GM12878 (cell line): ENCODE measurements at regions not wholly inside any gene's neighbourhood (a gene's known extent, or its start where the extent isn't known, plus 50 kb on each side); places are given as distances from the start of the nearest gene placed in this dataset.

Experiments
- ATAC-seq: fragments of 200-7000 bp; cut with Tn5 transposase; 3 replicates; pipeline ENCODE4 v1.9.1; 2020; ENCODE audit warnings: mild to moderate bottlenecking, moderate library complexity
- BruUV-seq: library from RNA; stranded (reverse); fragments of 400-500 nt; replicated peaks from 2 replicates; lab custom pipeline; 2021; lab: Mats Ljungman, UMichigan
- CTCF ChIA-PET: fragments of 300-600 bp; sonication (Branson Sonifier 250); formaldehyde crosslinking; extraction: SDS; loops from one replicate; lab custom pipeline; 2021; ENCODE audit warnings: inconsistent platforms; lab: Yijun Ruan, JAX
- POLR2A ChIA-PET: fragments of 350-600 bp; formaldehyde crosslinking; extraction: SDS; loops from one replicate; lab custom pipeline; 2021; ENCODE audit warnings: inconsistent platforms; lab: Charles Lee
- RAD21 ChIA-PET: fragments of 300-600 bp; sonication (Branson Sonifier 250); formaldehyde crosslinking; loops from one replicate; lab custom pipeline; 2023; ENCODE audit warnings: antibody characterized with exemption; ENCODE audit not compliant: unreplicated experiment; lab: Charles Lee
- SMC1A ChIA-PET: fragments of 300-600 bp; sonication (Branson Sonifier 250); formaldehyde crosslinking; loops from one replicate; lab custom pipeline; 2023; ENCODE audit not compliant: unreplicated experiment, uncharacterized antibody; lab: Charles Lee
- DNase-seq: peaks from one replicate; pipeline ENCODE4 v3.0.0-alpha.2; 2011; ENCODE audit warnings: low read depth, low spot score
- FAIRE-seq: peaks from 3 replicates; lab custom pipeline; 2011; peaks lifted over from hg19 to GRCh38; lab: Jason Lieb, UNC
- H2AFZ ChIP-seq: 2 replicates; pipeline ENCODE4 v1.6.0; 2011; ENCODE audit warnings: low read depth, low read length, control low read depth; ENCODE audit not compliant: control insufficient read depth
- H3K27ac ChIP-seq: 2 replicates; pipeline ENCODE4 v1.5.1; 2011; ENCODE audit warnings: control low read depth; ENCODE audit not compliant: control insufficient read depth, insufficient read depth
- H3K27me3 ChIP-seq, 2 experiments: replicated peaks in 1 of 2; 2 replicates each; pipeline versions ENCODE4 v1.6.0 to v1.6.1; 2011; ENCODE audit warnings: low read length in 1 of 2; ENCODE audit not compliant: control insufficient read depth in 2 of 2, insufficient read depth in 2 of 2
- H3K36me3 ChIP-seq, 2 experiments: 2 replicates each; pipeline ENCODE4 v1.5.1; 2011; ENCODE audit warnings: low read length in 1 of 2; ENCODE audit not compliant: control insufficient read depth in 2 of 2, insufficient read depth in 2 of 2
- H3K4me1 ChIP-seq: 2 replicates; pipeline ENCODE4 v1.6.1; 2011; ENCODE audit warnings: mild to moderate bottlenecking, low read length, moderate library complexity, mixed read lengths; ENCODE audit not compliant: control insufficient read depth, insufficient read depth
- H3K4me2 ChIP-seq: 2 replicates; pipeline ENCODE4 v1.6.0; 2011; ENCODE audit warnings: control low read depth; ENCODE audit not compliant: control insufficient read depth, insufficient read depth
- H3K4me3 ChIP-seq: fragments of 200-600 bp; sonication (generic); 2 replicates; pipeline ENCODE4 v1.5.1; 2016
- H3K79me2 ChIP-seq: 2 replicates; pipeline ENCODE4 v1.6.0; 2011; ENCODE audit warnings: low read length; ENCODE audit not compliant: control insufficient read depth, insufficient read depth
- H3K9ac ChIP-seq: 2 replicates; pipeline ENCODE4 v1.8.0; 2011; ENCODE audit warnings: low read length, control low read depth, mixed read lengths; ENCODE audit not compliant: control insufficient read depth, insufficient read depth
- H3K9me3 ChIP-seq: replicated peaks from 3 replicates; pipeline ENCODE4 v1.5.1; 2011; ENCODE audit warnings: mild to moderate bottlenecking, low read length; ENCODE audit not compliant: control insufficient read depth, insufficient read depth
- H4K20me1 ChIP-seq: 2 replicates; pipeline ENCODE4 v1.6.0; 2011; ENCODE audit not compliant: control insufficient read depth, insufficient read depth
- CBFB ChIP-seq: IDR thresholded peaks from 2 replicates; pipeline ENCODE4 v1.6.1; 2016; ENCODE audit warnings: antibody characterized with exemption, low read depth
- E2F8 ChIP-seq: fragments of 450-650 bp; IDR thresholded peaks from 2 replicates; pipeline ENCODE4 v1.6.1; 2018; ENCODE audit warnings: mild to moderate bottlenecking, low read depth, moderate library complexity; ENCODE audit not compliant: partially characterized antibody
- HCFC1 ChIP-seq: fragments of 150-350 bp; IDR thresholded peaks from 2 replicates; pipeline ENCODE4 v1.6.1; 2014; ENCODE audit warnings: low read length
- KAT2A ChIP-seq: conservative IDR thresholded peaks from 2 replicates; pipeline ENCODE4 v1.6.1; 2011; ENCODE audit warnings: low read depth, low read length; ENCODE audit not compliant: control insufficient read depth
- MYC ChIP-seq: IDR thresholded peaks from 2 replicates; pipeline ENCODE4 v1.6.1; 2011; ENCODE audit warnings: mild to moderate bottlenecking, low read length, moderate library complexity, inconsistent platforms; ENCODE audit not compliant: insufficient read depth, insufficient replicate concordance, insufficient read length, severe bottlenecking
- PML ChIP-seq: IDR thresholded peaks from 2 replicates; pipeline ENCODE4 v1.6.1; 2012; ENCODE audit warnings: low read length, inconsistent platforms
- POLR2AphosphoS2 ChIP-seq: IDR thresholded peaks from 2 replicates; pipeline ENCODE4 v1.6.1; 2011; ENCODE audit warnings: low read depth, mild to moderate bottlenecking, low read length, improper control_type of control experiment, moderate library complexity
- REST ChIP-seq: IDR thresholded peaks from 2 replicates; pipeline ENCODE4 v1.6.1; 2012; ENCODE audit warnings: mild to moderate bottlenecking, low read depth, low read length
- SMAD5 ChIP-seq: IDR thresholded peaks from 2 replicates; pipeline ENCODE4 v1.6.1; 2016; ENCODE audit warnings: antibody characterized with exemption, low read depth
- STAT1 ChIP-seq: fragments of 450-650 bp; conservative IDR thresholded peaks from 2 replicates; pipeline ENCODE4 v1.6.1; 2014; ENCODE audit warnings: antibody characterized with exemption, mild to moderate bottlenecking
- WGBS: methylation state at CpG from one replicate; pipeline ENCODE4 v1.1.6; 2016; ENCODE audit warnings: low lambda C conversion rate; ENCODE audit not compliant: insufficient replicate concordance, insufficient coverage; ENCODE audit errors: missing lambda C conversion rate; 5-methylcytosine and 5-hydroxymethylcytosine counted together
- in situ Hi-C: fragments of 300-500 bp; cut with MboI; formaldehyde crosslinking; loops from 9 replicates; pipeline ENCODE4 v1.14.3; 2018; ENCODE audit warnings: mixed read lengths
- intact Hi-C: fragments of 100-400 bp; cut with micrococcal nuclease; formaldehyde crosslinking; loops from one replicate; pipeline ENCODE4 v1.14.2; 2022; ENCODE audit not compliant: unreplicated experiment
- TF ChIP-seq, protein P1 (sequence below): fragments of 450-650 bp; formaldehyde crosslinking; IDR thresholded peaks from 2 replicates; pipeline ENCODE4 v1.4.0; 2022; ENCODE audit warnings: mild to moderate bottlenecking, moderate library complexity

DNA sequence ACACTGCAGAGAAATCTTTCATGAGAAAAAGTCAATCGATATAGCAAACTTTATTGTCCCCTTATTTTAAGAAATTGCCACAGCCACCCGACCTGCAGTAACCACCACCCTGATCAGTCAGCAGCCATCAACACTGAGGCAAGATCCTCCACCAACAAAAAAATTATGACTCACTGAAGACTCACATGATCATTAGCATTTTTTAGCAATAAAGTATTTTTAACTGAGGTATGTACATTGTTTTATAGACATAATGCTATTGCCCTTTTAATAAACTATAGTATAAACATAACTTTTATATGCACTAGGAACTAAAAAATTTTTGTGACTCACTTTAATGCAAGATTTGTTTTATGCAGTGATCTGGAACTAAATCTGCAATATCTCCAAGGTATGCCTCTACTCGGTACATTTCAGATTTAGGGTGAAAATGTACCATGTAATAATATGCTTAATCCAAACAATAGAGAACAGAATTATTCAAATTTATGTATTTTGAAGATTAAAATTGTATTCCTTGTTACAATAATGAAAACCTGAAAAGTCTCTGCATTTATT, 79.2 kb upstream of the CEP126 start:
- WGBS, result 5% methylated on average over 3 of the region's 3 CpGs
- Histone ChIP-seq H4K20me1 (no peaks in the 10 kb centered on the region), H3K4me1 (no peaks in the 10 kb centered on the region), H3K9ac (no peak overlapping the region), H3K9me3 (no peaks in the 10 kb centered on the region), H3K27me3 (no peaks in the 10 kb centered on the region), H3K79me2 (no peaks in the 10 kb centered on the region), H3K4me3 (no peak overlapping the region), H3K36me3 (no peaks in the 10 kb centered on the region), H3K27ac (no peak overlapping the region), H3K4me2 (no peak overlapping the region), H2AFZ (no peak overlapping the region)
- CTCF ChIA-PET, result interaction anchor here (1.0 kb wide), 1 partner anchor 171 kb away, joined by 3 read pairs; no protein-coding TSS in a partner anchor
- in situ Hi-C loops, result no loop called here
- POLR2A ChIA-PET, result no interaction called here
- DNase-seq (no peak), ATAC-seq (no peak), FAIRE-seq (no peak)
- TF ChIP-seq SMAD5 (no peak), E2F8 (no peak), PML (no peak), POLR2AphosphoS2 (no peak), STAT1 (no peak), CBFB (no peak), KAT2A (no peak), HCFC1 (no peak), REST (no peak), MYC (no peak)
- TF ChIP-seq, protein P1, sequence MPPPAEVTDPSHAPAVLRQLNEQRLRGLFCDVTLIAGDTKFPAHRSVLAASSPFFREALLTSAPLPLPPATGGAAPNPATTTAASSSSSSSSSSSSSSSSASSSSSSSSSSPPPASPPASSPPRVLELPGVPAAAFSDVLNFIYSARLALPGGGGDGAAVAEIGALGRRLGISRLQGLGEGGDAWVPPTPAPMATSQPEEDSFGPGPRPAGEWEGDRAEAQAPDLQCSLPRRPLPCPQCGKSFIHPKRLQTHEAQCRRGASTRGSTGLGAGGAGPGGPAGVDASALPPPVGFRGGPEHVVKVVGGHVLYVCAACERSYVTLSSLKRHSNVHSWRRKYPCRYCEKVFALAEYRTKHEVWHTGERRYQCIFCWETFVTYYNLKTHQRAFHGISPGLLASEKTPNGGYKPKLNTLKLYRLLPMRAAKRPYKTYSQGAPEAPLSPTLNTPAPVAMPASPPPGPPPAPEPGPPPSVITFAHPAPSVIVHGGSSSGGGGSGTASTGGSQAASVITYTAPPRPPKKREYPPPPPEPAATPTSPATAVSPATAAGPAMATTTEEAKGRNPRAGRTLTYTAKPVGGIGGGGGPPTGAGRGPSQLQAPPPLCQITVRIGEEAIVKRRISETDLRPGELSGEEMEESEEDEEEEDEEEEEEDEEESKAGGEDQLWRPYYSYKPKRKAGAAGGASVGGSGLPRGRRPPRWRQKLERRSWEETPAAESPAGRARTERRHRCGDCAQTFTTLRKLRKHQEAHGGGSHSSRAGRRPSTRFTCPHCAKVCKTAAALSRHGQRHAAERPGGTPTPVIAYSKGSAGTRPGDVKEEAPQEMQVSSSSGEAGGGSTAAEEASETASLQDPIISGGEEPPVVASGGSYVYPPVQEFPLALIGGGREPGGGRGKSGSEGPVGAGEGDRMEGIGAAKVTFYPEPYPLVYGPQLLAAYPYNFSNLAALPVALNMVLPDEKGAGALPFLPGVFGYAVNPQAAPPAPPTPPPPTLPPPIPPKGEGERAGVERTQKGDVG (CRISPR knock-in tag), result no peak
- BruUV-seq, result no TSS peak
- SMC1A ChIA-PET, result no interaction called here
- RAD21 ChIA-PET, result no interaction called here
- intact Hi-C loops, result no loop called here
